ENCODE measurements at regions not wholly inside any gene's neighbourhood (a gene's known extent, or its start where the extent isn't known, plus 50 kb on each side); places are given as distances from the start of the nearest gene placed in this dataset.

- no peak for TF ChIP-seq POLR2A (IDR thresholded peaks at IDR 0.05)
- no peak for TF ChIP-seq CTCF (IDR thresholded peaks at IDR 0.05)
These were observed 275.2 kb upstream of the KCNMB2 start for GRCh38 chr3:178260887-178261565.

Data from heart left ventricle (tissue), 13 donors.